ENCODE measurements at regions not wholly inside any gene's neighbourhood (a gene's known extent, or its start where the extent isn't known, plus 50 kb on each side); places are given as distances from the start of the nearest gene placed in this dataset.

- no peak overlapping the region for H3K4me3 ChIP-seq (ENCODE audit: control insufficient read depth, low read depth, low read length)
- DNase-seq (ENCODE audit: low read depth) = no peak
- no peak for TF ChIP-seq CTCF (conservative IDR thresholded peaks at IDR 0.05; ENCODE audit: control insufficient read depth, insufficient read depth, low read depth, low read length)
Observed at GRCh38 chr3:177425042-177425441, 227.8 kb upstream of the TBL1XR1 start.

GRCh38 chr3:177426106-177426877 is 229.0 kb upstream of the TBL1XR1 start:
- no peak for TF ChIP-seq CTCF (conservative IDR thresholded peaks at IDR 0.05; ENCODE audit: control insufficient read depth, insufficient read depth, low read depth, low read length)
- H3K4me3 ChIP-seq (ENCODE audit: control insufficient read depth, low read depth, low read length) = no peak overlapping the region
- no peak for DNase-seq (ENCODE audit: low read depth)

- no peak for DNase-seq (ENCODE audit: low read depth)
- H3K4me3 ChIP-seq (ENCODE audit: control insufficient read depth, low read depth, low read length) = no peak overlapping the region
Observed at GRCh38 chr3:177426878-177427495, 229.7 kb upstream of the TBL1XR1 start.

GRCh38 chr3:177427540-177427939 is 230.3 kb upstream of the TBL1XR1 start:
- no peak overlapping the region for H3K4me3 ChIP-seq (ENCODE audit: control insufficient read depth, low read depth, low read length)
- TF ChIP-seq CTCF (conservative IDR thresholded peaks at IDR 0.05; ENCODE audit: control insufficient read depth, insufficient read depth, low read depth, low read length) = no peak
- DNase-seq (ENCODE audit: low read depth) = peak; percentile 71

More at GRCh38 chr3:177426878-177427495, 229.7 kb upstream of the TBL1XR1 start:
- no peak for TF ChIP-seq CTCF (conservative IDR thresholded peaks at IDR 0.05; ENCODE audit: control insufficient read depth, insufficient read depth, low read depth, low read length)

GRCh38 chr3:177429079-177429478 is 231.8 kb upstream of the TBL1XR1 start:
- no peak overlapping the region for H3K4me3 ChIP-seq (ENCODE audit: control insufficient read depth, low read depth, low read length)
- no peak for DNase-seq (ENCODE audit: low read depth)
- no peak for TF ChIP-seq CTCF (conservative IDR thresholded peaks at IDR 0.05; ENCODE audit: control insufficient read depth, insufficient read depth, low read depth, low read length)

- DNase-seq (ENCODE audit: low read depth) = no peak
- TF ChIP-seq CTCF (conservative IDR thresholded peaks at IDR 0.05; ENCODE audit: control insufficient read depth, insufficient read depth, low read depth, low read length) = no peak
- H3K4me3 ChIP-seq (ENCODE audit: control insufficient read depth, low read depth, low read length) = no peak overlapping the region
Observed at GRCh38 chr3:177429771-177430170, 232.5 kb upstream of the TBL1XR1 start.
